Smooth muscle cell (in vitro differentiated cells): ENCODE measurements at regions not wholly inside any gene's neighbourhood (a gene's known extent, or its start where the extent isn't known, plus 50 kb on each side); places are given as distances from the start of the nearest gene placed in this dataset.

Experiments
- DNase-seq: peaks from one replicate; lab custom pipeline; 2025; ENCODE audit not compliant: unreplicated experiment; lab: John Stamatoyannopoulos, UW
- H2AFZ ChIP-seq: fragments of 200-600 bp; sonication (generic); 2 replicates; pipeline ENCODE4 v1.6.0; 2016; ENCODE audit warnings: antibody characterized with exemption, low read depth, mild to moderate bottlenecking
- H3F3A ChIP-seq: fragments of 200-600 bp; sonication (generic); 2 replicates; pipeline ENCODE4 v1.6.0; 2017; ENCODE audit warnings: antibody characterized with exemption, low read depth
- H3K27ac ChIP-seq: fragments of 200-600 bp; sonication (generic); 2 replicates; pipeline ENCODE4 v1.5.1; 2016; ENCODE audit warnings: low read depth, mild to moderate bottlenecking
- H3K27me3 ChIP-seq: fragments of 200-600 bp; sonication (generic); 2 replicates; pipeline ENCODE4 v1.6.1; 2016; ENCODE audit warnings: low read depth, mild to moderate bottlenecking
- H3K36me3 ChIP-seq: fragments of 200-600 bp; sonication (generic); 2 replicates; pipeline ENCODE4 v1.5.1; 2016; ENCODE audit warnings: low read depth
- H3K4me1 ChIP-seq: fragments of 200-600 bp; sonication (generic); 2 replicates; pipeline ENCODE4 v1.5.1; 2016; ENCODE audit warnings: low read depth
- H3K4me2 ChIP-seq: fragments of 200-600 bp; sonication (generic); 2 replicates; pipeline ENCODE4 v1.6.0; 2016; ENCODE audit warnings: mild to moderate bottlenecking
- H3K4me3 ChIP-seq: fragments of 200-600 bp; sonication (generic); 2 replicates; pipeline ENCODE4 v1.5.1; 2016; ENCODE audit warnings: mild to moderate bottlenecking
- H3K79me2 ChIP-seq: fragments of 200-600 bp; sonication (generic); 2 replicates; pipeline ENCODE4 v1.6.0; 2016; ENCODE audit warnings: low read depth, mild to moderate bottlenecking
- H3K9ac ChIP-seq: fragments of 200-600 bp; sonication (generic); 2 replicates; pipeline ENCODE4 v1.6.0; 2016; ENCODE audit warnings: low read depth
- H3K9me3 ChIP-seq: fragments of 200-600 bp; sonication (generic); replicated peaks from 2 replicates; pipeline ENCODE4 v1.5.1; 2016; ENCODE audit warnings: low read depth
- H4K20me1 ChIP-seq: fragments of 200-600 bp; sonication (generic); 2 replicates; pipeline ENCODE4 v1.6.0; 2016; ENCODE audit warnings: low read depth
- CTCF ChIP-seq: fragments of 200-600 bp; sonication (generic); IDR thresholded peaks from 2 replicates; pipeline ENCODE4 v1.5.1; 2017; ENCODE audit warnings: borderline replicate concordance, mild to moderate bottlenecking, antibody characterized with exemption; ENCODE audit not compliant: insufficient read depth, poor library complexity, severe bottlenecking
- WGBS: methylation state at CpG from one replicate; pipeline ENCODE4 v1.1.7; 2016; ENCODE audit warnings: low lambda C conversion rate; 5-methylcytosine and 5-hydroxymethylcytosine counted together

- H3K4me1 ChIP-seq: no peaks in the 10 kb centered on the region
- 94% methylated on average over 6 of the region's 6 CpGs for WGBS
- no peaks in the 10 kb centered on the region for H3K36me3 ChIP-seq
Observed at GRCh38 chr17:5870231-5870953, 199.8 kb upstream of the WSCD1 start.

GRCh38 chr17:5871666-5872065, 198.5 kb upstream of the WSCD1 start:
- H4K20me1 ChIP-seq: no peaks in the 10 kb centered on the region
- no peak overlapping the region for H3K27ac ChIP-seq
- no peaks in the 10 kb centered on the region for H3K79me2 ChIP-seq
- H3K9me3 ChIP-seq: no peaks in the 10 kb centered on the region
- H3K4me3 ChIP-seq: no peak overlapping the region
- WGBS: 90% methylated on average over 10 of the region's 10 CpGs
- no peaks in the 10 kb centered on the region for H3K4me1 ChIP-seq
- H3F3A ChIP-seq: no peaks in the 10 kb centered on the region
- H3K9ac ChIP-seq: no peak overlapping the region
- H3K4me2 ChIP-seq: no peak overlapping the region
- peaks cover 2% of the 10 kb centered on the region for H3K27me3 ChIP-seq
- no peak overlapping the region for H2AFZ ChIP-seq
- TF ChIP-seq CTCF: no peak
- no peak for DNase-seq
- H3K36me3 ChIP-seq: no peaks in the 10 kb centered on the region

More at GRCh38 chr17:5870231-5870953, 199.8 kb upstream of the WSCD1 start:
- Histone ChIP-seq H3K9ac (no peak overlapping the region), H2AFZ (no peak overlapping the region), H4K20me1 (no peaks in the 10 kb centered on the region), H3K79me2 (no peaks in the 10 kb centered on the region), H3K9me3 (no peaks in the 10 kb centered on the region), H3K27ac (no peak overlapping the region), H3K27me3 (no peaks in the 10 kb centered on the region), H3K4me3 (no peak overlapping the region), H3K4me2 (no peak overlapping the region), H3F3A (no peaks in the 10 kb centered on the region)
- TF ChIP-seq CTCF: no peak
- no peak for DNase-seq

- H3K4me1 ChIP-seq: no peaks in the 10 kb centered on the region
- H3F3A ChIP-seq: no peaks in the 10 kb centered on the region
- H3K79me2 ChIP-seq: no peaks in the 10 kb centered on the region
- H3K9ac ChIP-seq: no peak overlapping the region
- H3K4me3 ChIP-seq: no peak overlapping the region
- H3K4me2 ChIP-seq: no peak overlapping the region
- H3K27ac ChIP-seq: no peak overlapping the region
- H4K20me1 ChIP-seq: no peaks in the 10 kb centered on the region
- TF ChIP-seq CTCF: no peak
- no peaks in the 10 kb centered on the region for H3K9me3 ChIP-seq
- no peak overlapping the region for H2AFZ ChIP-seq
- no peaks in the 10 kb centered on the region for H3K36me3 ChIP-seq
- H3K27me3 ChIP-seq: peaks cover 3% of the 10 kb centered on the region
- DNase-seq: no peak
- 92% methylated on average over 9 of the region's 9 CpGs for WGBS
Observed at GRCh38 chr17:5872831-5873230, 197.3 kb upstream of the WSCD1 start.

GRCh38 chr17:5873781-5874180, 196.4 kb upstream of the WSCD1 start:
- no peak for DNase-seq

More at GRCh38 chr17:5873781-5874180, 196.4 kb upstream of the WSCD1 start:
- H3K4me2 ChIP-seq: no peak overlapping the region
- no peaks in the 10 kb centered on the region for H3K9me3 ChIP-seq
- H3K79me2 ChIP-seq: no peaks in the 10 kb centered on the region
- no peaks in the 10 kb centered on the region for H4K20me1 ChIP-seq
- H3K9ac ChIP-seq: no peak overlapping the region
- 88% methylated on average over 4 of the region's 4 CpGs for WGBS
- H3F3A ChIP-seq: no peaks in the 10 kb centered on the region
- no peak overlapping the region for H3K4me3 ChIP-seq
- no peak for TF ChIP-seq CTCF
- no peaks in the 10 kb centered on the region for H3K4me1 ChIP-seq
- H3K36me3 ChIP-seq: no peaks in the 10 kb centered on the region
- no peak overlapping the region for H2AFZ ChIP-seq
- H3K27me3 ChIP-seq: peaks cover 3% of the 10 kb centered on the region
- no peak overlapping the region for H3K27ac ChIP-seq
